ENCODE measurements at regions not wholly inside any gene's neighbourhood (a gene's known extent, or its start where the extent isn't known, plus 50 kb on each side); places are given as distances from the start of the nearest gene placed in this dataset.

DNA sequence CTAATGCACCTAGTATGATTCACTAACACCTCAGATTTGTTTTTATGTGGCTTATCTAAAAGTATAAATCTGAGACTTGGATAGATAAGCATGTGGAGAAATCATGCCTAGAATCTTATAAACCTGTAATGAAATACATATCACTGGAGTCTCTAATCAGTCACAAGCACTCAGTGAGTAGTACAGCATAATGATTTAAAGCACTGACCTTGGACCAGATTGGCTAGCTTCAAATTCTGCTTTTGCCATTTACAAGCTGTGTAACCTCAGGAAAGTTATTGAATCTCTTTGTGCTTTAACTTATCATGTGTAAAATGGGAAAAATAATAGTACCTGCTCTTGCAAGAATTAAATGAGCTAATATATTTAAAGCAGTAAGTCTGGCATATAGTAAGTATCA, 61.2 kb upstream of the ALDH1A1 start (continued):
- TF ChIP-seq, protein P1, sequence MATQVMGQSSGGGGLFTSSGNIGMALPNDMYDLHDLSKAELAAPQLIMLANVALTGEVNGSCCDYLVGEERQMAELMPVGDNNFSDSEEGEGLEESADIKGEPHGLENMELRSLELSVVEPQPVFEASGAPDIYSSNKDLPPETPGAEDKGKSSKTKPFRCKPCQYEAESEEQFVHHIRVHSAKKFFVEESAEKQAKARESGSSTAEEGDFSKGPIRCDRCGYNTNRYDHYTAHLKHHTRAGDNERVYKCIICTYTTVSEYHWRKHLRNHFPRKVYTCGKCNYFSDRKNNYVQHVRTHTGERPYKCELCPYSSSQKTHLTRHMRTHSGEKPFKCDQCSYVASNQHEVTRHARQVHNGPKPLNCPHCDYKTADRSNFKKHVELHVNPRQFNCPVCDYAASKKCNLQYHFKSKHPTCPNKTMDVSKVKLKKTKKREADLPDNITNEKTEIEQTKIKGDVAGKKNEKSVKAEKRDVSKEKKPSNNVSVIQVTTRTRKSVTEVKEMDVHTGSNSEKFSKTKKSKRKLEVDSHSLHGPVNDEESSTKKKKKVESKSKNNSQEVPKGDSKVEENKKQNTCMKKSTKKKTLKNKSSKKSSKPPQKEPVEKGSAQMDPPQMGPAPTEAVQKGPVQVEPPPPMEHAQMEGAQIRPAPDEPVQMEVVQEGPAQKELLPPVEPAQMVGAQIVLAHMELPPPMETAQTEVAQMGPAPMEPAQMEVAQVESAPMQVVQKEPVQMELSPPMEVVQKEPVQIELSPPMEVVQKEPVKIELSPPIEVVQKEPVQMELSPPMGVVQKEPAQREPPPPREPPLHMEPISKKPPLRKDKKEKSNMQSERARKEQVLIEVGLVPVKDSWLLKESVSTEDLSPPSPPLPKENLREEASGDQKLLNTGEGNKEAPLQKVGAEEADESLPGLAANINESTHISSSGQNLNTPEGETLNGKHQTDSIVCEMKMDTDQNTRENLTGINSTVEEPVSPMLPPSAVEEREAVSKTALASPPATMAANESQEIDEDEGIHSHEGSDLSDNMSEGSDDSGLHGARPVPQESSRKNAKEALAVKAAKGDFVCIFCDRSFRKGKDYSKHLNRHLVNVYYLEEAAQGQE (IDR thresholded peaks at IDR 0.05; ENCODE audit: unreplicated experiment): no peak
- TF ChIP-seq, protein P2, sequence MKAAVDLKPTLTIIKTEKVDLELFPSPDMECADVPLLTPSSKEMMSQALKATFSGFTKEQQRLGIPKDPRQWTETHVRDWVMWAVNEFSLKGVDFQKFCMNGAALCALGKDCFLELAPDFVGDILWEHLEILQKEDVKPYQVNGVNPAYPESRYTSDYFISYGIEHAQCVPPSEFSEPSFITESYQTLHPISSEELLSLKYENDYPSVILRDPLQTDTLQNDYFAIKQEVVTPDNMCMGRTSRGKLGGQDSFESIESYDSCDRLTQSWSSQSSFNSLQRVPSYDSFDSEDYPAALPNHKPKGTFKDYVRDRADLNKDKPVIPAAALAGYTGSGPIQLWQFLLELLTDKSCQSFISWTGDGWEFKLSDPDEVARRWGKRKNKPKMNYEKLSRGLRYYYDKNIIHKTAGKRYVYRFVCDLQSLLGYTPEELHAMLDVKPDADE (IDR thresholded peaks at IDR 0.05): no peak
- no peak for TF ChIP-seq EZH2phosphoT487 (IDR thresholded peaks at IDR 0.05; ENCODE audit: unreplicated experiment)
- TF ChIP-seq, protein P3, sequence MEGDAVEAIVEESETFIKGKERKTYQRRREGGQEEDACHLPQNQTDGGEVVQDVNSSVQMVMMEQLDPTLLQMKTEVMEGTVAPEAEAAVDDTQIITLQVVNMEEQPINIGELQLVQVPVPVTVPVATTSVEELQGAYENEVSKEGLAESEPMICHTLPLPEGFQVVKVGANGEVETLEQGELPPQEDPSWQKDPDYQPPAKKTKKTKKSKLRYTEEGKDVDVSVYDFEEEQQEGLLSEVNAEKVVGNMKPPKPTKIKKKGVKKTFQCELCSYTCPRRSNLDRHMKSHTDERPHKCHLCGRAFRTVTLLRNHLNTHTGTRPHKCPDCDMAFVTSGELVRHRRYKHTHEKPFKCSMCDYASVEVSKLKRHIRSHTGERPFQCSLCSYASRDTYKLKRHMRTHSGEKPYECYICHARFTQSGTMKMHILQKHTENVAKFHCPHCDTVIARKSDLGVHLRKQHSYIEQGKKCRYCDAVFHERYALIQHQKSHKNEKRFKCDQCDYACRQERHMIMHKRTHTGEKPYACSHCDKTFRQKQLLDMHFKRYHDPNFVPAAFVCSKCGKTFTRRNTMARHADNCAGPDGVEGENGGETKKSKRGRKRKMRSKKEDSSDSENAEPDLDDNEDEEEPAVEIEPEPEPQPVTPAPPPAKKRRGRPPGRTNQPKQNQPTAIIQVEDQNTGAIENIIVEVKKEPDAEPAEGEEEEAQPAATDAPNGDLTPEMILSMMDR (conservative IDR thresholded peaks at IDR 0.05; ENCODE audit: low read depth in 2 of 2): no peak
- TF ChIP-seq EZH2 (IDR thresholded peaks at IDR 0.05; ENCODE audit: low read depth, unreplicated experiment): no peak
- TF ChIP-seq POLR2AphosphoS5 (IDR thresholded peaks at IDR 0.05; ENCODE audit: low read depth): no peak
- no peak for TF ChIP-seq NANOG (IDR thresholded peaks at IDR 0.05; ENCODE audit: borderline replicate concordance)
- no peak for TF ChIP-seq JUNB (IDR thresholded peaks at IDR 0.05; ENCODE audit: unreplicated experiment)

DNA sequence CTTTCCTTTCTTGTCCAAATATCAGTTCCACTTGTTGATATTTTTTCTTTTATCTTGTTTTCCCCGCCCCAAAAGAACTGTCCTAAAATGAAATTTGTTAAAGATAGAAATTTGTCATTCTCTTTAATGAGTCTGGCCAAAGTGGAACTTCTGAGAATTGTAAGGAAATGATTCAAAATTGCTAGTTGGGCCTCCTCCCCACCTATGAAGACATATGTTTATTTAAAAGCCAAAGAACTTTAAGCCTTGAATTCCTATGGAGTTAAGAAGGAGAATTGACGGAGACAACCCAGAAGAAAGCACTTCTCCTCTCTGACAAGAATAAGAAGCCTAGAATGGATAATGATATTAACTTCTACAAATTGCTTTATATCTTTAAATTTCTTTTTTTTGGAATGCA, 59.1 kb upstream of the ALDH1A1 start:
- H3K27ac Mint-ChIP-seq: no peak overlapping the region

More for the DNA sequence above, 59.1 kb upstream of the ALDH1A1 start:
- Histone ChIP-seq H3K9me2 (ENCODE audit: insufficient read depth) (peaks cover 10% of the 10 kb centered on the region; the same call in 1 of the 2 replicates), H2AFZ (no peak overlapping the region), H3K27ac (ENCODE audit: low read depth) (no peak overlapping the region), H3K4me3 (no peak overlapping the region), H3K27me3 (ENCODE audit: insufficient read depth) (no peaks in the 10 kb centered on the region), H4K20me1 (replicated peaks; ENCODE audit: insufficient read depth) (no peaks in the 10 kb centered on the region), H3K4me2 (no peak overlapping the region), H3F3A (replicated peaks; ENCODE audit: low read depth) (no peaks in the 10 kb centered on the region), H3K79me2 (replicated peaks; ENCODE audit: insufficient read depth) (no peaks in the 10 kb centered on the region), H3K4me1 (ENCODE audit: insufficient read depth) (no peaks in the 10 kb centered on the region), H3K36me3 (ENCODE audit: insufficient read depth) (no peaks in the 10 kb centered on the region)
- no peaks in the 10 kb centered on the region for H3K27me3 Mint-ChIP-seq (ENCODE audit: insufficient read depth, low read depth, poor library complexity)
- H3K36me3 Mint-ChIP-seq (ENCODE audit: low read depth): no peaks in the 10 kb centered on the region
- H3K9me3 Mint-ChIP-seq: no peaks in the 10 kb centered on the region
- DNase-seq (ENCODE audit: low spot score) (no peak), ATAC-seq (no peak)
- 0 out of 3 replicates have a peak, but pooled peaks cover 3% of the 10 kb centered on the region for H3K4me1 Mint-ChIP-seq
- TF ChIP-seq NANOG (IDR thresholded peaks at IDR 0.05; ENCODE audit: borderline replicate concordance): no peak
- no peak for TF ChIP-seq JUNB (IDR thresholded peaks at IDR 0.05; ENCODE audit: unreplicated experiment)
- TF ChIP-seq, protein P2 (IDR thresholded peaks at IDR 0.05): no peak
- no peak overlapping the region for H3K4me3 Mint-ChIP-seq
